Esophagus muscularis mucosa (tissue), 3 donors: ENCODE measurements at regions not wholly inside any gene's neighbourhood (a gene's known extent, or its start where the extent isn't known, plus 50 kb on each side); places are given as distances from the start of the nearest gene placed in this dataset.

ENCODE experiments used
- POLR2A ChIP-seq: fragments of 450-650 bp; IDR thresholded peaks from one replicate; pipeline ENCODE4 v1.6.1; 2017; ENCODE audit warnings: antibody characterized with exemption, moderate library complexity, mild to moderate bottlenecking, low read depth
- TF ChIP-seq, protein P1 (sequence below), 3 experiments: fragments of 200-600 bp in 2 of 3; fragments of 450-650 bp in 1 of 3; sonication (generic) in 2 of 3; IDR thresholded peaks; one replicate each; pipeline ENCODE4 v1.5.1; 2017 to 2019; ENCODE audit warnings: antibody characterized with exemption in 3 of 3, mild to moderate bottlenecking in 2 of 3, moderate library complexity in 1 of 3

DNA sequence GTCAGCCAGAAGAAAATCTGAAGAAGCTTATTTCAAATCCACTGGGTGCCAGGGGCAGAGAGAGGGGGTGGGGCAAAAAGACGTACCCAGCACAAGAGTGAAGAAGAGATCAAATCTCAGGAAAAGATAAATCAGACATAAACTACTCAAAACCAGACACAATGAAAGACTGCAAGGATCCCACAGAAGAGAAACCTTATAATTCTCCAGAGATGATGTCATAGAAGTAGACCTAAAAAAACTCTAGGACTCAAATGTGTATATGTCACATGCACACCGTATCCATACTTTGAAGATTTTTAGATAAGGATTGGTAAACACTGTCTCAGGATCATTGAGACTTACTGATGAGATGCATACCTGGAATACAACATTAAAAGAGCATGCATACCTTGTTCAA is 98.5 kb upstream of the PIK3CG start:
- no peak for TF ChIP-seq POLR2A
- TF ChIP-seq, protein P1, sequence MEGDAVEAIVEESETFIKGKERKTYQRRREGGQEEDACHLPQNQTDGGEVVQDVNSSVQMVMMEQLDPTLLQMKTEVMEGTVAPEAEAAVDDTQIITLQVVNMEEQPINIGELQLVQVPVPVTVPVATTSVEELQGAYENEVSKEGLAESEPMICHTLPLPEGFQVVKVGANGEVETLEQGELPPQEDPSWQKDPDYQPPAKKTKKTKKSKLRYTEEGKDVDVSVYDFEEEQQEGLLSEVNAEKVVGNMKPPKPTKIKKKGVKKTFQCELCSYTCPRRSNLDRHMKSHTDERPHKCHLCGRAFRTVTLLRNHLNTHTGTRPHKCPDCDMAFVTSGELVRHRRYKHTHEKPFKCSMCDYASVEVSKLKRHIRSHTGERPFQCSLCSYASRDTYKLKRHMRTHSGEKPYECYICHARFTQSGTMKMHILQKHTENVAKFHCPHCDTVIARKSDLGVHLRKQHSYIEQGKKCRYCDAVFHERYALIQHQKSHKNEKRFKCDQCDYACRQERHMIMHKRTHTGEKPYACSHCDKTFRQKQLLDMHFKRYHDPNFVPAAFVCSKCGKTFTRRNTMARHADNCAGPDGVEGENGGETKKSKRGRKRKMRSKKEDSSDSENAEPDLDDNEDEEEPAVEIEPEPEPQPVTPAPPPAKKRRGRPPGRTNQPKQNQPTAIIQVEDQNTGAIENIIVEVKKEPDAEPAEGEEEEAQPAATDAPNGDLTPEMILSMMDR (IDR thresholded peaks at IDR 0.05) = no peak
